Medulla oblongata (tissue), 1 donor: ENCODE measurements at regions not wholly inside any gene's neighbourhood (a gene's known extent, or its start where the extent isn't known, plus 50 kb on each side); places are given as distances from the start of the nearest gene placed in this dataset.
"Not testable (repeated sequence)": the region's sequence is repeated elsewhere in the genome, so short reads cannot be mapped to it uniquely, and the experiment has no call there.

Experiments used
- DNase-seq: peaks from one replicate; pipeline ENCODE4 v3.0.0-alpha.2; 2015; ENCODE audit errors: extremely low spot score

DNA sequence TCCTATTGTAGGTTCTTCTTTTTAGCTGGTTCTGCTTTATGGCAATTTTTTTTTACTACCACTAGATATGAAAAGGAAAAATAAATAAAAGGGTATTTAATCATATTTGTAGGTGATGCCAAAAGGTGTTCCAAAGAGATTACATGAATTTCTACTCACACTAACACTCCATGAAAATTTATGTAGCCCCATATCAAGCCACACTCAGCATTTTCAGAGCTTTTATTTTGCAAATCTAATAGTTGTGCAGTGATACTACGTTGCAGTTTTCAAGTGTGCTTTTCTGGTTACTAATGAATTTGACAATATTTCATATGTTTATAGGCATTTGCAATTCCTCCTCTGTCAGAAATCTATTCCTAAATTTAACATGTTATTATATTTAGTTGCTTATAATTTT is 363.9 kb upstream of the TMEFF2 start:
- DNase-seq: no peak

DNA sequence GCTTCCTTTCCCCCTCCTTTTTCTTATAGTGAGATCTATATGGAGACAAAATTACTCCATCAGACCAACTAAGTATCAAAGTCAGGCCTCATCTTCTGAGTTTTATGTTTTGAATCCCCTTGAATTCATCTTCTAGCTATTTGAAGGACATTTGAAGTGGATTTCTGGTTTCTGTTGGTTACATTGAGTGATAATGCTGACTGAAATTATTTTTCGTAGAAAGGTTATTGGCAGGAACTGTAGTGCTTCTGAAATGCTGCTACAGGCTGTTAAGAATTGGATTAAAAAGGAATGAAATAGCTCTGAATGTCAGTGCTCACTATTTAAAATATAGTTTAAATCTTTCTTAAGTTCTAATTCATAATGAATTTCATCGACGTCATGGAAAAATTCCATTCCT is 361.0 kb upstream of the TMEFF2 start:
- no peak for DNase-seq

DNA sequence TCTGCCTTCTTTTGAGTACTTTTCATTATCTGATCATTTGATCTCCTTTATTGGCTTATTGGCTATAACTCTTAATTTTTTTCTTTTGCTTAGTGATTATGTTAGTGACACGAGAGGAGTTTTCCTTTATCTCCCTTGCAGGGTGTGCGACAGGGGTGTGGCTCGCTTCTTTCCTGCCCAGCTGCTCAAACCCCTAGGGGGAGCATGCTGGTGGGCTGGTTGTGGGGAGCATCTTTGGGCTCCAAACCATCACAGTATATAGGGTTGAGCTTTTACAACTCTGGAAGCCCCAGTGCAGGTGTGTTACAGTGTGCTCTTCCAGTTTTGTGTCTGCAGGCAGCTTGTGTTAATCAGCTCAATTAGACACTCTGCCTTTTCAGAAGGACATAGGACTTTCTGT is 357.0 kb upstream of the TMEFF2 start:
- no peak for DNase-seq

DNA sequence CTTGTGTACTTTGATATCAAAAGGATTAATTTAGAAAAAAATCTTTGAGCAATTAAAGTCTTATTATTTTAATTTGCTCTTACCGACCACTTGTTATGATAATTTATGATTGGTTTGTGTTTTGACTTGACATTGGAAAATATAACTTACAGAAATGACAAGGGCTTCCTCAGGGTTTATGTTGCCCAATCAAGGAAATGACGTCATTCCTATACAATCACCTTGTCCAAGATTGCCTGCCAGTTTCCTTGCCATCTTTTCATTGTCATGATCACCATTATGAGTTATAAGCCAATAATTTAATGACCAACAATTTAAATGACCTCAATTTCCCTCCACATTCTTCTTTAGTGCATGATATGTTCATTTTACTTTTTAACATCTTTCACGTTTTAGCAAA is 351.8 kb upstream of the TMEFF2 start:
- DNase-seq: no peak

DNA sequence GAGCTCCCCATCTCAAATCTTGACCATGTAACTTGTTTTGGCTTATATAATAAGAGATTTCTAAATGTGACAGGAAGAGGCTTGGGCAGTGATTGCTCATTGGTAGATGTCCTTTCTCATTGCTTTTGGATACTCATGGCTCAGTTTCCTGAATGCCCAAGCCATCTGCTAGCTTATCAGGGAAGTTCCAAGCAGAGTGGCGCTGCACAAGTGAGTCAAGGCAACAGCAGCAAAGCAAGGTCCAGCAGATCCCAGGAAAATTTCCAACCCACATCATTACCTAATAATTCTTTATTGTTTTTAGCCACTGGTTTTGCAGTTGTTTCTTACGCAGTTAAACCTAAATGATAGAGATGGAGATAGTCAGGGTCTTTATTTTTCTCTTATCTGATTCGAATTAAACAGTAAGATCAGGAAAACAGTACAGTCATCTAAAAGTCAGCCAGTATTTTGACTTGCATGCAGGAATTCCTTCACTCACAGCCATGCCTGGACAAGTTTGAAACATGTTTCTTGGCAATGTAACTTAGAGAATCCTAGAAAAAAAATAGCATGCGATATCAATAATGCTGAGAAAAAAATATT is 349.7 kb upstream of the TMEFF2 start:
- no peak for DNase-seq

DNA sequence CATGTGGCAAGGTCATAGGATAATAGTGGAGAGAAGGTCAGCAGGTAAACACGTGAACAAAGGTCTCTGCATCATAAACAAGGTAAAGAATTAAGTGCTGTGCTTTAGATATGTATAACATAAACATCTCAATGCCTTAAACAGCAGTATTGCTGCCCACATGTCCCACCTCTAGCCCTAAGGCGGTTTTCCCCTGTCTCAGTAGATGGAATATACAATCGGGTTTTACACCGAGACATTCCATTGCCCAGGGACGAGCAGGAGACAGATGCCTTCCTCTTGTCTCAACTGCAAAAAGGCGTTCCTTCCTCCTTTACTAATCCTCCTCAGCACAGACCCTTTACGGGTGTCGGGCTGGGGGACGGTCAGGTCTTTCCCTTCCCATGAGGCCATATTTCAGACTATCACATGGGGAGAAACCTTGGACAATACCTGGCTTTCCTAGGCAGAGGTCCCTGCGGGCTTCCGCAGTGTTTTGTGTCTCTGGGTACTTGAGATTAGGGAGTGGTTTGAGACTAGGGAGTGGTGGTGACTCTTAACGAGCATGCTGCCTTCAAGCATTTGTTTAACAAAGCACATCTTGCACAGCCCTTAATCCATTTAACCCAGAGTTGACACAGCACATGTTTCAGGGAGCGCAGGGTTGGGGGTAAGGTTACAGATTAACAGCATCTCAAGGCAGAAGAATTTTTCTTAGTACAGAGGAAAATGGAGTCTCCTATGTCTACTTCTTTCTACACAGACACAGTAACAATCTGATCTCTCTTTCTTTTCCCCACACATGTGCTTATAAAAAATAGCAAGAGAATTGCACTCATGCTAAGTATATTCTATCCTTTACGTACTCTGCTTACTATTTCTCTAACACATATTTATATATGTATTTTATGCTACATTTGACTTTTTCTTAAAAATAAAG is 347.7 kb upstream of the TMEFF2 start:
- DNase-seq: not testable (repeated sequence)

DNA sequence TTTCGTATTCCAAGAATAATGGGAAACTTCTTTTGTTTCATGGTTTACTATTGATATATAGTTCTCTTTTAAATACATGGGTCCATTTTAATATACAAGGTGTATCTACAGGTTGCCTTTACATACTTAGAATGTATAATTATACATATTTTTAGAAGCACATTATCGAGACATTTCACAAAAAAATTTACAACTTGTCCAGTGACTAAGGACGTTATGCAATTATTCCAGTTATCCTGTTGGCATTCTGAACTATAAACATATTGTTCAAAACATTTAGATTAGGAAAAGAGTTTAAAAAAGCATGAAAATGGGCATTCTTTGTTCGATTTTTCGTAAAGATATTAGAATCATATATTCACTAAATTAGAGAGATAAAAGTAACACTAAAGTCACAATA is 344.6 kb upstream of the TMEFF2 start:
- no peak for DNase-seq

DNA sequence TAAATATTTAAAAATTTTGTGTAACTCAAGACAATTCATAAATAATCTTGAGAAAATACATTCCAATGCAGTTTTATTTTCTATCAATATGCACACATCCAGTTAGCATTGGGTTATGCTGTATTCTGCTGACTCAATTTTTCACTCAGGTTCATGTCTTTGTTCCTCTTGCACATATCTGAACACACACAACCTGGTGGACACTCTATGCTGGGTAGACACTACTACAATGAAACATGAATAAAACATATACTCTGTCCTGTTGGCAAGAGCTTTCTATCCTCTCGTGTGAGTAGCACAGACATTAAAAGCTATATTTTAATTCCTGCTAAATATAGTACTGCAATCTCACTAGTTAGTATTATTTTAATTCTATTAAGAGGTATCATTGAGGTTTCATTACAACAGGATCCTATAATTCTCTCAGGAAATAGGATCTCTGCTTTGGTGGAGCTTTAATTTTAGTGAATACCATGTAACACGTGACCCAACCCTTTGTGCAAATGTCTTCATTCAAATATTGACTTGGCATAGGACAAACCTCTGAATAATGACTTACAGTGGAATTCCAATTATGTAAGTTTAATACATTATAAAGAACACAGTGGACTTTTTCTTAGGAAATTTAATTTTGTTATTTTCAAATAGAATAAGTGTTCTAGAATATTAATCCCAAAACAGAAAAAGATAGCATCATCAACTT is 342.3 kb upstream of the TMEFF2 start:
- DNase-seq: no peak

DNA sequence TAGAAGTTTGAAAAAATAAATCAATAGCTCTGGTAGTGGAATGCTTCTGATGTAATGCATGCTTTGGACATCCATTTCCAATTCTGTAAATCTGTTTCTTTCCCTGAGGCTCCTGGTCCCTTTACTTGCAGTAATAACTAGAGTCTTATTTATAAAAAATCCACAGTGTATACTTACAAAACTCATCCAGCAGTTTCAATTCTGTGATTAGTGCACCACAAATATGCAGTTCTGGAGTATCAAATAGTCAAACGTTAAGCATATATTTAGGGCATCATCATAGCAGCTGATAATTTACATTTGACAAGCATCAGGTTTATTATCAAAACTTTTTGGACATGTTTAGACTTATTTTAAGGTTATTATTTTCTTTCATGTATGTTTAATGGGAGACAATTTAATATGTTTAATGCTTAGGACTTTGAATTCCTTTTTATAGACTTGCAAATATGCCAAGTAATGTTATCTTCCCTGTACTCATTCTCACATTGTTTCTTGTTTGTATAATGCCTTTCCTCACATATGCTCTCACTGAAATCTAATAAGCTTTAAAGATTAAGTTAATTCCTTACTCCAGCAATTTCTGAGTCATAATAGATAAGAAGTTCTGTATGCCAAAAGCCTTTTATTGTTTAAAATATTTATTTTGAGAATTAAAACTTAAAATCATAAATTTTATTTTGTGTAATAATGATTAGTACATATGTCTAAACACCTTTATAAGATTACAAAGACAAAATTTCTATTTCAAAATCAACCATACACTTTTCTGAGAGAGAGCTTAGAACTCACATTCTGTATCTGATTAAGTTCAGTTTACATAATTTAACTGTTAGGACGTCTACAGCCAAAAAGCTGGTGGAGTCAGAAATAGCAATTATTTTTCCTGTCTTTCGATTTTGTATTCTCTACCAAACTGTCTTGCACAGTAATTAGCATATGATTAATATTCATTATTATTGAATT is 341.5 kb upstream of the TMEFF2 start:
- DNase-seq: no peak

DNA sequence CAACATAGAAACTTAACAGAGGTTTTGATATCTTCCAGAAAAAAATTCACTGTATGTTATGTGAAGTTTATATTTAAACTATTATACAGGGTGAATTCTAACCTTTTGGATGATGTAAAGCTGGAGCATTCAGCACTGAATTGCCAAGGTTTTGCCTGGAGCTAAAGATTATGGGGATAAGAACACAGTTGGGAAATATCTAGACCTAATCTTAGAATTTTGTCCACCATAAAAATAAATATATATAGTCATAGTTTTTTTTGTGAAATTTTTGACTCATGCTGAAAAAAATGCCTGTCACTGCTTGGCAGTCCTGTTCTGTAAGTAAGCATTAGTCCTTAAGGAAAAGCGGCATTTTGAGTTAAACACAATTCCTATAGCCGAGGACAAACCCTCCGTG is 339.3 kb upstream of the TMEFF2 start:
- DNase-seq: no peak

DNA sequence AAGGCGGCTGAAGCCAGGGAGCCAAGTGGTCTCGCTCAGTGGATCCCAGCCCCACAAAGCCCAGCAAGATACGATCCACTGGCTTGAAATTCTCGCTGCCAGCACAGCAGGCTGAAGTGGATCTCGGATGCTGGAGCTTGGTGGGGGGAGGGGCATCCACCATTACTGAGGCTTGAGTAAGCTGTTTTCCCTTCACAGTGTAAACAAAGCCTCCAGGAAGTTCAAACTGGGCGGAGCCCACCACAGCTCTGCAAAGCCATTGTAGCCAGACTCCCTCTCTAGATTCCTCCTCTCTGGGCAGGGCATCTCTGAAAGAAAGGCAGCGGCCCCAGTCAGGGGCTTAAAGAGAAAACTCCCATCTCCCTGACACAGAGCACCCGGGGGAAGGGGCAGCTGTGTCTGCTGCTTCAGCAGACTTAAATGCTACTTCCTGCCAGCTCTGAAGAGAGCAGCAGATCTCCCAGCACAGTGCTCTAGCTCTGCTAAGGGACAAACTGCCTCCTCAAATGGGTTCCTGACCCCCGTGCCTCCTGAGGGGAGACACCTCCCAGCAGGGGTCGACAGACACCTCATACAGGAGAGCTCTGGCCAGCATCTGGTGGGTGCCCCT is 330.0 kb upstream of the TMEFF2 start:
- not testable (repeated sequence) for DNase-seq

DNA sequence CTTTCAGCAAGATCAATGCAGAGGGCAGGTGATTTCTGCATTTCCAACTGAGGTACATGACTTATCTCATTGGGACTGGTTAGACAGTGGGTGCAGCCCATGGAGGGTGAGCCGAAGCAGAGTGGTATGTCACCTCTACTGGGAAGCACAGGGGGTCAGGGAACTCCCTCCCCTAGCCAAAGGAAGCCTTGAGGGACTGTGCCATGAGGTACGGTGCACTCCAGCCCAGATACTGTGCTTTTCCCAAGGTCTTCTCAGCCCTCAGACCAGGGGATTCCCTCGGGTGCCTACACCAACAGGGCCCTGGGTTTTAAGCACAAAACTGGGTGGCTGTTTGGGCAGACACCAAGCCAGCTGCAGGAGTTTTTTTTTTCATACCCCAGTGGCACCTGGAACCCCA is 329.5 kb upstream of the TMEFF2 start:
- DNase-seq: not testable (repeated sequence)

DNA sequence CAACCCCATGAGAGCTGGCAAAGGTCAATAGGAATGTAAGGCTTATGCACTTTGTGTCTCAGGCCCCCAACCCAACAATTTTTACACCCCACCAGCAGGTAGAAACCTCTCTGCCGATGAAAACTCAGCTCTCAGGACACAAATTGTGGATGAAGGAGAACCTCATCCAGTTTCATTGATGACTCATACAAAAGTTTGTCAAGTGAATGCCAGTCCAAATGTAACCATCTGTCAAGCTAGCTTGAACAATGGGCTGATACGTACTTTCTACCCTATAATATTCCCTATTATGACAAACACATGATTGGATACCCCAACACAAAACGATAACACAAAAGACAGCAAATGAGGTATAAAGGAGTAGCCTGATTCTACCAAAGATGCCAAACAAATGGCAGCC is 321.2 kb upstream of the TMEFF2 start:
- no peak for DNase-seq

DNA sequence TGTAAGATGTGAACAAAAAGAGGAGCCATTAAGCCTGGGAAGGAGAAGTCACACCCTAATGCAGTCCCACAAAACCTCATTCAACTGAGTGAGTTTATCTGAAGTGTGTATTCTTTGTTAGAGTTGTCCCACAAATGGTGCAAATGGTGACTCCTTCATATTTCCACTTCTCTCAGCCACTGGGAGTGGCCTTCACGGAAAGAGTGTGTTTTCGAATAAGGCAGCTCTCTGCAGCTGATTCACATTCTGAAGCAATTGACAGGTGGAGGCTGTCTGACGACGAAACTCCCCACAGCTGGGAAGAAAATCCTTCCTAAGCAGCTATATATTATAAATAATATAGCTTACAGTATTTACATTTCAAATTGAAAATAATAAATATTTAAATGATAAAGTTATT is 318.8 kb upstream of the TMEFF2 start:
- no peak for DNase-seq

DNA sequence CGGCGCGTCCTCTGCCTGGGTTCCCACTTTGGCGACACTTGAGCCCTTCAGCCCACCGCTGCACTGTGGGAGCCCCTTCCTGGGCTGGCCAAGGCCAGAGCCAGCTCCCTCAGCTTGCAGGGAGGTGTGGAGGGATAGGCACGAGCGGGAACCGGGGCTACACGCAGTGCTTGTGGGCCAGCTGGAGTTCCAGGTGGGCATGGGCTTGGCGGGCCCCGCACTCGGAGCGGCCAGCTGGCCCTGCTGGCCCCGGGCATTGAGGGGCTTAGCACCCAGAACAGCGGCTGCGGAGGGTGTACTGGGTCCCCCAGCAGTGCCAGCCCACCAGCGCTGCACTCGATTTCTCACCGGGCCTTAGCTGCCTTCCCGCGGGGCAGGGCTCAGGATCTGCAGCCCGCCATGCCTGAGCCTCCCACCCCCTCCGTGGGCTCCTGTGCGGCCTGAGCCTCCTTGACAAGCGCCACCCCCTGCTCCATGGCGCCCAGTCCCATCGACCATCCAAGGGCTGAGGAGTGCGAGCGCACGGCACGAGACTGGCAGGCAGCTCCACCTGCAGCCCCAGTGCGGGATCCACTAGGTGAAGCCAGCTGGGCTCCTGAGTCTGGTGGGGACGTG is 313.2 kb upstream of the TMEFF2 start:
- DNase-seq: not testable (repeated sequence)

DNA sequence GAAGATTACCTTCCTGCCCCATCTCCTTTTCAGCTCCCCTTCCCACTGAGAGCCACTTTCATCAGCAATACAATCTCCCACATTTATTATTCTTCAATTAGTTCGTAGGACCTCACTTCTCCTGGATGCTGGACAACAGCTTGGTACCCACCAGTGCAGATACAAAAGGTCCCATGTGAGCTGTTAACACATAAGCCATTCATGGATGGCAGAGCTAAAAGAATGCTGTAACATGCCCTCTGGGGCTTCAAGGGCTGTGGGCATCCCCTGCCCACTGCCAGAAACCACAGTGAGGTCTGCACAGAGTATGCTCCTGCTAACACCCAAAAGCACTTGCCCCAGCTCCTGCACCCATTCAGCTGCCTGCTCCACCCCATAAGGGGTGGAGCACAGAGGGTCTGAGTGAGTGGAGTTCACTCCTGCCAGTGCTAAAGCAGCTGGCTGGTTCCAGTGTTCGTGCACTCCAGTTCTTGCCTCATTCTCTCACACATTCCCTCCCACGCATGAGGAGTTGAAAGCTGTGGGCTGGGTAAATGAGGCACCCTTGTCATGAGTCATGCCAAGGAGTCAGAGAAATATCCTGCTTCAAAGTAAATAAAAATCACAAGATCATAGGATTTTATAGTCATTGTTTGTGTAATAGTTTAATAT is 305.9 kb upstream of the TMEFF2 start:
- DNase-seq: no peak

DNA sequence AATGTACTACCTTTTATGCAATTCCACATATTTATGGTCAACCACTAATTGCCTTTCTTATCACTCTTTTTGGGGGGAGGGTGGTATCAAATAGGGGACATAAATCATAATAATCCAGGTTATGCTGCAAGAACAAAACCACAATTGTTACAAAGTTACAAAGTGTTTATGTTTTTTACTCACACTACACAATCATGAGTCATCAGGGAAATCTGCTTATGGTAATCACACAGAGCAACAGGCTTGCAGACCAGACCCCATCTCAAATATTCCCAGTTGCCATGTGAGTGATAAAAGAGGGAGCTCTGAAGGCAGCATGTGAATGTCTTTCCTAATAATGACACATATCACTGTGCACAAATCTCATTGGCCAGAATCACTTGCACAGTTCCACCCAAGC is 304.7 kb upstream of the TMEFF2 start:
- no peak for DNase-seq

DNA sequence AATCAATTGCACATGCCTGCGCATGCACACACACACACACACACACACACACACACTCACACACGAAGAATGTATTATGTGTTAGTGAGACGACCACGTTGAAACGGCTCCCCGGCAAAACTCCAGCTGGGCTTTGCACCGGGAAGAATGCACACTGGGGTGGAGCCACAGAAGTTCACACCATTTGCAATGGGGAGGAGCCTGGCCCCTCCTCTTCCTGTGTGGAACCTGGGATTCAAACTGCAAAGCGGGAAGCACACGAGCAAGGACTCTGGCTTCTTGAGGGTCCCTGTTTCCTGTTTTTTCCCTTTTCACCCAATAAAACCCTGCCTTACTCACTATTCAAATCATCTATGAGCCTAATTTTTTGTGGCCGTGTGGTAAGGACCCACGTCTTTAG is 304.0 kb upstream of the TMEFF2 start:
- DNase-seq: no peak

DNA sequence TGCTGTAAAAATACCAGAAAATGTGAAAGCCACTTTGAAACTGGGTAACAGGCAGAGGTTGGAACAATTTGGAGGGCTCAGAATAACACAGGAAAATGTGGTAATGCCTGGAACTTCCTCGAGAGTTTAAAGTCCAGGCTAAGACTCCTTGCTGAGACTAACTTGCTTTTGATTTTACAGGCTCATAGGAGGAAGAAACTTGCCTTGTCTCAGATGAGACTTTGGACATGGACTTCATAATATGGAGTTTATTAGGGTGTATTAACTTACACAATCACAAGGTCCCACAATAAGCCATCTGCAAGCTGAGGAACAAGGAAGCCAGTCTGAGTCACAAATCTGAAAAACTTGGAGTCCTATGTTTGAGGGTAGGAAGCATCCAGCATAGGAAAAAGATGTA is 293.4 kb upstream of the TMEFF2 start:
- DNase-seq: not testable (repeated sequence)

DNA sequence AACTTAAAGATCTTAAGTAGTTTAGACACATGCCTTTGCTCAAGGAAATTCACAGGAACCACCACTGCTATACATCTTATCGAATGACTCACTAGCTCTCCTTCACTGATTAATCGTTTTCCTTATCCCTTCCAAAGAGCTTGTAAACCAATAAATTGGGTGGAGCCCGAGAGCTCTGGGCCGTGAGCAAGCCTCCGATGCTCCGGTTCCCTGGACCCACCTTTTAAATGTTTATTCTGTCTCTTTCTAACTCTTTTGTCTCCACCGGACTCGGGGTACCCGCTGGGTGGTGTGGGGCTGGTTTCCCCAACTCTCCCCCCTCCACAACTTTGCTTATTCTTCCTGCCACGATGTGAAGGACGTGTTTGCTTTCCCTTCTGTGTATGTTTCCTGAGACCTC is 292.9 kb upstream of the TMEFF2 start:
- DNase-seq: no peak
